Esophagus squamous epithelium (tissue), 4 donors: ENCODE measurements at regions not wholly inside any gene's neighbourhood (a gene's known extent, or its start where the extent isn't known, plus 50 kb on each side); places are given as distances from the start of the nearest gene placed in this dataset.

Experiments
- CTCF ChIP-seq, 6 experiments: fragments of 450-650 bp in 4 of 6; fragments of 200-600 bp in 2 of 6; sonication (generic) in 2 of 6; IDR thresholded peaks; one replicate each; pipeline ENCODE4 v1.5.1; 2016 to 2019; ENCODE audit warnings: antibody characterized with exemption in 6 of 6, mild to moderate bottlenecking in 4 of 6, moderate library complexity in 4 of 6
- POLR2A ChIP-seq, 4 donors: fragments of 450-650 bp; IDR thresholded peaks; one replicate each; pipeline ENCODE4 v1.6.1; 2017; ENCODE audit warnings: antibody characterized with exemption in 4 of 4, mild to moderate bottlenecking in 4 of 4, moderate library complexity in 3 of 4

- no peak for TF ChIP-seq CTCF (IDR thresholded peaks at IDR 0.05)
- no peak for TF ChIP-seq POLR2A (IDR thresholded peaks at IDR 0.05)
These were observed 275.2 kb upstream of the PCSK5 start for GRCh38 chr9:75615284-75615683.
